ENCODE measurements at regions not wholly inside any gene's neighbourhood (a gene's known extent, or its start where the extent isn't known, plus 50 kb on each side); places are given as distances from the start of the nearest gene placed in this dataset.
A peak's percentile ranks its signal among the peaks of the same experiment; 100 is the strongest.

- DNase-seq, result no peak
Observed at GRCh38 chr15:92565351-92566125, 90.0 kb downstream of the FAM174B start.

- no peak for DNase-seq
Observed at GRCh38 chr15:92561754-92562153, 93.8 kb downstream of the FAM174B start.

DNA sequence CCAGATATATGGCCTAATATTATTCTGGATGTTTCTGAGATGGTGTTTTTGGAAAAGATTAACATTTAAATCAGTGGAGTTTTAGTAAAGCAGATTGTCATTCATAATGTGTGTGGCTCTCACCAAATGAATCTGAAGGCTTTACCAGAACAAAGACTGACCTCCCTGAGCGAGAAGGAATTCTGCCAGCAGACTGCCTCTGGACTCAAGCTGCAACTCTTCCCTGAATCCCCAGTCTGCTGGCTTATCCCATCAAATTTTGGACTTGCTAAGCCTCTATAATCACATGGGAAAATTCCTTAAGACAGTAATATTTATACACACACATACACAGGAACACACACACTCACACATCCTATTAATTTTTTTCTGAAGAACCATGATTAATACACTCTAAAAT is 102.3 kb downstream of the FAM174B start:
- DNase-seq, result no peak

- no peak for DNase-seq
Observed at GRCh38 chr15:92545996-92546395, 109.6 kb downstream of the FAM174B start.

DNA sequence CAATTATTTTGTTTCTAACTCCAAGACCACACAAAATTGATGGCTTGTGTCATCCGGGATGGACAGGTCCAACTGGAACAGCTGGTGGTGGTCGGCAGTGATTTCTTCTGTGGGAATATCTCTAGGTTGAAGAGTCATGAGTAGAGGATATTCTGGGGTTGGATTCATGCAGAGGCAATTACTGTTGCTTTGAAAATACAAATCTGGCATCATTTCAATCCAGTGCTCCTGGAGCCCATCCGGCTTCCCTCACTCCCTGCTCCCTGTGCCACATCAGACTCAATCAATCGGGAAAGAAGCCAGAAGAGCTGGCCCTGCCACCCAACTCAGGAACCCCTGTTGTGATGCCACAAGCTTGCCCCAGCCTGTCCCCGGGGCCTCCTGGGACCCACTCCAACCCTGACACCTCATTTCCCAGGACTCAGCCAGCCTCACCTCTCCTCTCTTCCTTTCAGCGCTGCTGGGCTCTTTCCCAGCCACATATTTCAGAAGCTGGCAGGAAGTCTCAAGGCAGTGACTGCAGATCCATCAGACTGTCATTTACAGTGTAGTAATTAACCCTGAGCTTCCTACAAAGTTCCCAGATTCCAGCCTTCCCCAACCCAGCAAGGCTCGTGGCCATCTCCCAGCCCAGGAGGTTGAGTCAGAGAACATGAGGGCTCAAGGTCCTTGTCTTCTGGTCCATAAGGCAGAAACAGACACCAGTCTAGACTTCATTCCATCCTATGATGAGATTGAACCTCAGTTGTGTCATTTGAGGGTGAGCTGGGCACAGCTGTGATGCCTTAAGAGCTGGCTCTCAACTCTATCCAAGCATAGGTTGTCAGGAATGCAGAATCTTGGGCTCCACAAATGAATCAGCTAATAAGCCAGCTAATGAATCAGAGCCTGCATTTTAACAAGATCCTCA is 114.0 kb downstream of the FAM174B start:
- no peak for DNase-seq

GRCh38 chr15:92538115-92538514 is 117.5 kb downstream of the FAM174B start:
- DNase-seq, result no peak

DNA sequence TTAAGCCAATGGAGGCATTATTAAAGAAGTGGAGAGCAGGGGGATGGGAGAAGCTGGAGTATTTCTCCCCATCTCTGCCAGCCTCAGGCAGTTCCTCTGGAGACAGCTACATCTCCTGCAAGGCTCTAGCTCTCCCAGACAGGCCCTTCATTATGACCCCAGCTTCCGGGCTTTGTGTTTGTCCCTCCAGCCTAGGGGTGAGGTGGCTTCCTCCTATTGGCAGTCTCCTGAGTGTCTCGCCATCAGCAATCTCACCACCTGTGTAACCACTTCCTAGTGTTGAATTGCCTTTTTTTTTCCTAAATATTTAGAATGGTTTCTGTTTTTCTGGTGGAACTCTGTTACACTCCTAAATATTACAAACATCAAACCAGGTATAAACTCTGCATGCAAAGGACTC is 122.3 kb downstream of the FAM174B start:
- no peak for DNase-seq

DNA sequence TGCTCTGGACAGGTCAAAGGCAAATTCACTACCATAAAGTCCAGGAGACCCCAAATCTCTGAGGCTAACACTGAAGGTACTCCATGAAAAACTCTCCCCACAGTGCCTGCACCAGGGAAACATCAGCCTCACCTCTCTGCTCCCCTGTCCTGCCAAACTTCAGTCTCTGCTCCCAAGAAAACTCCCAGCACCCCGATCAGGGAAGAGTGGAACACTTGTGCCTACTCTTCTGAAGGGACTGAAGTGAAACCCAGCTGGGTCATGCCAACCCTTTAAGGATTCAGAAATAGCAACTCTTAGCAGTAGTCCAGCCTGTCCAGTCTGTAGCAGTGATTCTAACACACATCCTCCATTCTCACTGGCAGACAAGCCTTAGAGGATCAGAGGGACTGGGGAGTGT is 124.2 kb downstream of the FAM174B start:
- DNase-seq, result no peak

GRCh38 chr15:92528736-92529135 is 126.8 kb downstream of the FAM174B start:
- DNase-seq, result no peak

- peak in 1 of 14 donors; percentile 0 for DNase-seq
Observed at GRCh38 chr15:92527197-92527596, 128.4 kb downstream of the FAM174B start.

DNA sequence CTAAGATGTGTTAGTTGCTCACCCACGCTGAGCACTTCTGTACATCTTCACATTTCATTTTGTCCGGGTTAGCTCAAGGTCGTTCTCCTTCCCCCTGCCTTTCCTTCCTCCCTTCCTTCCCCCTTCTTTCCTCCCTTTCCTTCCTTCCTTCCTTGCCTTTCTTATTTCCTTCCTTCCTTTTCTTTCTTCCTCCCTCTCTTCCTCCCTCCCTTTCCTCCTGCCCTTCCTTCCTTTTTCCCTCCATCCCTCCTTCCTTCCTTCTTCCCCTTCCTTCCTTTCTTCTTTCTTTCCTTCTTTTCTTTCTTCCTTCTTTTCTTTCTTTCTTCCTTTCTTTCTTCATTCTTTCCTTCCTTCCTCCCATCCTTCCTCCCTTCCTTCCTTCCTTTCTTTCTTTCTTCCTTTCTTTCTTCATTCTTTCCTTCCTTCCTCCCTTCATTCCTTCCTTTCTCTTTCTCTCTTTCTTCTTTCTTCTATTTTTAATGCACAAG is 129.8 kb downstream of the FAM174B start:
- no peak for DNase-seq

- DNase-seq, result no peak
Observed at GRCh38 chr15:92524874-92525565, 130.6 kb downstream of the FAM174B start.

GRCh38 chr15:92524161-92524560 is 130.5 kb downstream of the ST8SIA2 start:
- DNase-seq, result no peak

DNA sequence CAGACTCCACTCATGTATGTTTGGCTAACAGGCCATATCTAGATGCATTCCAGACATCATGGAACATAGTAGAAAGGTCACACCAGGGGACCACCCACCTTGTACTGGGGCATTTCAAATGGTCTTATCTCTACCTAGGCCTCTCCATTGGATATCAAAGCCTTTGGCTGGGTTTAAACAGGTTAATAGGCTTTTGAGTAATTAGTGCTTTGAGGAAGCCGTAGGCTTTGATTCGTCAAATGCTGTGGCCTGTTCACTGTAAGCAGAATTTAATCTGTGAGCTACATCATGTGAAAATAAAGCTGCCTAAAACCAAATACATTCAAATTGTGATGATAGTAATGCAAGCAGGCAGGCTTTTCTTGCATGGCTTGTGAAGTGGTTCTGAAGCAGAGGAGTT is 129.5 kb downstream of the ST8SIA2 start:
- no peak for DNase-seq

- DNase-seq, result peak in 10 of 14 donors; percentile 1 to 43 (median 21)
Observed at GRCh38 chr15:92521624-92522008, 127.9 kb downstream of the ST8SIA2 start.

GRCh38 chr15:92520914-92521623 is 127.4 kb downstream of the ST8SIA2 start:
- DNase-seq, result no peak

DNA sequence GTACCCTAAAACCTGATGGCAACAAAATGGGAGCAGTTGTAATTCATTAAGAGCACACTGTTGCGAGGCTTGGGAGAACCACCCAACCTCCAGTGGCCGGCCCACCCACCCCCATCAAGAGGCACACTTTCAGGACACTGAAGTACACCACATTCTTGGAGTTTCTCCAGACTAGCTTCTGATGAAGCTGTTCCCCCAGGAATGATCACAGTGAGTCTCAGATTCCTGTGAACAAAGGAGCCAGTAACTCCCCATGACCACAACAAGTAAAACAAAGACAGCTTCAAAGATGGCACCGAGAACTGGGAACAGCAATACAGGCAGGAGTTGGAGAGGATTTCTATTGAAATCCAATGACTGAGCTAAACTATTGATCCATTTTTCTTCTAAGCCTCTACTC is 126.0 kb downstream of the ST8SIA2 start:
- DNase-seq, result no peak
